IPS-NIHi7 (cell line): ENCODE measurements at regions not wholly inside any gene's neighbourhood (a gene's known extent, or its start where the extent isn't known, plus 50 kb on each side); places are given as distances from the start of the nearest gene placed in this dataset.

Experiments
- DNase-seq: peaks from one replicate; pipeline ENCODE4 v3.0.0; 2012; ENCODE audit warnings: mixed read lengths; ENCODE audit errors: extremely low spot score

DNA sequence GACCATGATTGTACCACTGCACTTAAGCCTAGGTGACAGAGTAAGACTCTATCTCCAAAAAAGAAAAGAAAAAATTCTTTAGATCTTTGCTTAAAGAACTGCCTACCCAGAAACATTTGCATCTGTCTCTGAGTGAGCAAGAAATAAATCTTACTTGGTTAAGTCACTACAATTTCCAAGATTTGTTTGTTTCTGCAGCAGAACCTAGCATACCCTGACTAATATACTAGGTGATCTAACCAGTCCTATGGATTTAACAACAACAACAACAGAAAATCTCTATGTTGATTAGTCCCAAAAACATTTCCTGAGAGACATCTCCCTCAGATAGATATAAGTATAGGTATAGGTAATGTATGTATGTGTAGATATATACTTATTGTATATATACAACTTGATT lies 549.3 kb upstream of the PSMD7 start:
- no peak for DNase-seq

DNA sequence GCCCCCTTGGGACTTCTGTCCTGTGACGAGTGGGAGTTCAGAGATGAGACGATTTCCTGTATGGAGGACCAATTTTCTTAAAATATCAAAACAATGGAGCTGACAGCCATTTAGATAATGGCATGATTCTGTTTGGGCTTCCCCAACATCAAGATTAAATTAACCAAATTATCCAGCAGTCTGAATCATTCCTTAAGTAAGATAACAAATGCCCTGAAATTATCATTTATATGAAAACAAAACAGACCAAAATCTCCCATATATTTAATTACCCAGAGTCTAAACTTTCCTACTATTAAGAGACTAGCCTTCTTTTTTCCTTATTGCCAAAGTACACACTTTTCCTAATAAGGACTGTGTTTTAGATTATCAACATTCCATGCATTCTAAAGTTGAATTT lies 550.1 kb upstream of the PSMD7 start:
- no peak for DNase-seq

DNA sequence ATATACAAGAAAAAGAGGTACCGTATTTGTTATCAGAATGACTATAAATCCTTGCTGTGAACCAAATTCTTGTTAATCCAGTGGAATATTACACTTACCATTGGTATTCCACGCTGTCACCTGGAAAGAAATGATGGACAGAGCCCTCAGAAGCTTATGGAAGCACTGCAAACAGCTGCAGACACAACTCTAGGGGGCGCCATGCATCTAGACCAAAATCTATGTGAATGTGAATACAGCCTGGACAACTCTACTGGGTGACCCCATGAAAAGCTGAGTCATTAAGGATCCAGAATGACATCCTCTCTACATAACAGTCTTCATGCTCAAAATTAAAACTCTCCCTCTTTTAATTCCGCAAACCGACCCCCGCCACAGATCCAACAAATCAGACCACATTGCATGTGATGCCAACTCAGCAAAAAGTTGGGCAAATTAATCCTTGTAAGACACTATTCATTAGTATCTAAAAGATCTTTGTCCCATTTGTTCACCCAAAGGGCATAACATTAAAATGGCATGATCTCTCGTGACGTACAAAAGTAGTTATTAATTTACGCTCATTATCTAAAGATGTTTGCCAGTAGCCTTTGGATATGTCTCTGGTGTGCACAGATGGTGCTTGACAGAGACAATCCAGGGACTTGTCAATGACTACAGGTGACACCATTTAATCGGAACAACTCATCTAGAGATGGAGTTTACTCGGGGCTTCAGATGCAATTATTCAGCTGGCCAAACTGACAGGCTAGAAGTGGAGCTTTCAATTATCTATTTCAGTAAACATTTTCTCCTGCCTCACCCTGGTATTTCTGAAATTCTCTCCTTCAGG lies 552.7 kb upstream of the PSMD7 start:
- DNase-seq = peak; percentile 36

DNA sequence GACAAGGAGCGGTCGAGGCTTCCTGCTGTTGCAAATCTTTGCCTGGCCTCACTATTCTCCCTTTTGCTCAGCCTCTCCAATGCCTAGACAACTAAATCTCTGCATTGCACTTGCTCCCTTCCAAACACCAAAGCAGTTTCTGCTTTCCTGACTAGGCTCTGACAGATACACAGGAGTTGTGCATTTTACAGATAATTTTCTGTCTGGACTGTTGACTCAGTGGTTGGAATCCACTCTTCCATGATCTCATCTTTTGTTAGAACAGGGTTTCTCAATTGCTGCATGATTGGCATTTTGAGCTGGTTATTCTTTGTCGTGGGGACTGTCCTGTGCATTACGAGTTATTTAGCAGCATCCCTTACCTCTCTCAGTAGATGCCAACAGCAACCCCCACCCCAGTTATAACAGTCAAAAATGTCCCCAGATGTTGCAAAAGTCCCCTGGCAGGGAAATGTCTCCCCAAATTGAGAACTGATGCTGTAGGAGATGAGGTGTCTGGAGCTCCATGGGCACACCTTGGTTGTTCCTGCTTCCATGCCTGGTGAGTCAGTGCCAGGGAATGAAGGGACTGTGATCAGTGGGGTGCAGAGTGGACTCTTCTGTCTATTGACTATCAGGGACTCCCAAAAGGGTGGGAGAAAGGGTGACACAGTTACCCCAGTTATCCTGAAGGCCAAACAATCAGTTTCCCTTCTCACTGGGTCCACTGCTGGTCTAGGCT lies 557.4 kb upstream of the PSMD7 start:
- DNase-seq = no peak

DNA sequence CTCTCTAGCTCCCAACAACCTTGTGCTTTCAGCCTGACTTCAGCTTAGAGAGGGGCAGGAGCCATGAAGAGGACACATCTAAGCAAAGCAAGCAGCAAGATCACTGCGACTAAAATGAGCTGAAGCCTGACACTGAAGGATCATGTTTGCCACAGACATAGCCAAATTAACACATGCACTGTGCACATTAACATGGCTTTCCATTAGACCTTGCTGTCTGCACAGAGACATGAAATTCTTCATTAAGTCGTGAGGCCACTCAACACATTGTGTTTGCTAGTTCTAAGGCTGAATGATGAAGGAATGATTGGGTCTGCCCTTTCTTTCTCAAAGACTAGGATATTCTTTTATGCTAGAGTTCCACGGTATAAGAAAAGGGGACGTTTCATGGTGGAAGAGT lies 558.3 kb upstream of the PSMD7 start:
- no peak for DNase-seq

DNA sequence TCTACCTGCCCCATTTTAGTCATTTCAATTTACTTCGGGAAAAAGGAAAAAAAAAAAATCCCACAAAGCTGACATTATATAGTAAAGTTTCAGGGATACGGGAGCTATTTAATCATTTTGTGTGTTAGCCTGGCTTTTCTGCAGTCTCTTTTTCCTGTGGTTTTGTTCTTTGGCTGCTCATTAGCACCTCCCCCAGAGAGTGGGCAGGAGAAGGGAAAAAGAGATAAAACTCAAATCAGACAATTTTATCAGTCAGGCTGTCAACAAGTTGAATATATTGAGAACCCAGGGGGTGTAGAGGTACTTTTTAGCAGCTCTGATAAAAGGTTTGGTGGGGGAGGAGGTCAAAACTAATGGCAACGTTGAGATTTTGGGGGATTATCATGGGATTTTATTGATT lies 559.0 kb upstream of the PSMD7 start:
- no peak for DNase-seq

DNA sequence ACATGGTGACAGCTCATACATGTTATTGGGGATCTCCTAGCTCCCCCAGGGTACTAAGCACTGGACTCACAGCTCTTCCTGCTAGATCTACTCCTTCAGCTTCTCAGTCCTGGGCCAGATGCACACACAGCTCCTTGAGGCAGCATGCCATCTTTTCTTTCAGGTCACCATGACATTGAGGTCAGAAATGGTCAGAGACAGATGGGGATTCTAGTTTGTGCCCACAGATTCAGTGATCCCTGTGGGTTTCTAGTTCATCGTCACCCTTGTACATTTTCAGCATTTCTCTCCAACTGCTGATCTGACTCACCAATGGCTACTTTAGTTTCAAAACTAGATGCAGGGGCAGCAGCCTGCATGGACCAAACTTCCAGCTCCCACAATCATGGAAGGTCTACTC lies 560.7 kb upstream of the PSMD7 start:
- no peak for DNase-seq

DNA sequence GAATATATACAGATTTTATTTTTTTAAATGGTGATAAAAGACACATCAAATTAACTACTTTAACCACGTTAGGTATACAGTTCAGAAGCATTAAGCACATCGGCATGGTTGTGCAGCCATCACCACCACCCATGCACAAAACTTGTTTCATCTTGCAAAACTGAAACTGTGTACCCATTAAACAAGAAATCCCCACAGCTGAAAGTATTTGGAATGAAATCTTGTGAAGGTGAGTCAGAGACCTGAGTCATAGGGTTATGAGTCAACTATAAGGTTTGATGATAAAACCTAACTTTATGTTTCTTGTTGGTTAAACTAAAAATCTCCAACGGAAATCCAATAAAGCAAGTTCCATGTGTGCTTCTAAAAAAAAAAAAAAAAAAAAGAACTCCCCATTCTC lies 561.6 kb upstream of the PSMD7 start:
- DNase-seq = no peak

DNA sequence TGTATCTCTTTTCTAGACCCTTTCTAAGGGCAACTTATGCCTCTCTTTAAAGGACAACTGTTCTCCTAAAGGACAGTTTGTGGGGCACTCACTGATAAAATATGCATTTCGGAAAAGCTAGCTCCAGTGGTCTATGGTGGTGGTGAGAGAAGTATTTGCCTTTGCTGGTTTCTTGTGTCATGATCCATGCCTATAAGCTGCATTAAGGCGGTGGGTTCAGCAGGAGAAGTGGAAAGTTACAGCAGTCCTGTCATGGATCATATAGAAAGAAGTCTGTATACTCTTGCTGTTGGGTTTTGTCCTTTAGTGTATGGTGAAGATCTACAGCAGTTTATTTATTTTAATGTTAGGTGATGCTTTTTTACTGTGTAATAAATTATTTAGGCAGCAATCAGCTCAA lies 563.9 kb upstream of the PSMD7 start:
- DNase-seq = no peak

DNA sequence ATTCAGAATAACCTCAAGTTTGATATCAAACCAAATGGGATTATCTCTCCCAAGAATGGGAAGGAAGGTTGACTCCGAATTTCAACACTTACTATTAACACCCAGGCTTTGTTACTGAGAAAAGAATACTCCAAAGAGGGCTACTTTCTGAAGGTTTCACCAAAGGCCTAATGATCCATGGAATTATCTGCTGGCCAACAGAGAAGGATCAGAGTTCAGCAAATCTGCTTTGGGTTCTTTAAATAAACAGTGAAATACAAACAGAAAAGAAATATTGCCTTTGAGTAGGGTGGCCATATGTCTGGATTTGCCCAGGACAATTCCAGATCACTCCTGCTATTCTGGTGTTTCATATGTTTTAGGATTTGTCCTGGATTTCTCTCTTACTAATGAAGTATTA lies 564.5 kb upstream of the PSMD7 start:
- DNase-seq = no peak

DNA sequence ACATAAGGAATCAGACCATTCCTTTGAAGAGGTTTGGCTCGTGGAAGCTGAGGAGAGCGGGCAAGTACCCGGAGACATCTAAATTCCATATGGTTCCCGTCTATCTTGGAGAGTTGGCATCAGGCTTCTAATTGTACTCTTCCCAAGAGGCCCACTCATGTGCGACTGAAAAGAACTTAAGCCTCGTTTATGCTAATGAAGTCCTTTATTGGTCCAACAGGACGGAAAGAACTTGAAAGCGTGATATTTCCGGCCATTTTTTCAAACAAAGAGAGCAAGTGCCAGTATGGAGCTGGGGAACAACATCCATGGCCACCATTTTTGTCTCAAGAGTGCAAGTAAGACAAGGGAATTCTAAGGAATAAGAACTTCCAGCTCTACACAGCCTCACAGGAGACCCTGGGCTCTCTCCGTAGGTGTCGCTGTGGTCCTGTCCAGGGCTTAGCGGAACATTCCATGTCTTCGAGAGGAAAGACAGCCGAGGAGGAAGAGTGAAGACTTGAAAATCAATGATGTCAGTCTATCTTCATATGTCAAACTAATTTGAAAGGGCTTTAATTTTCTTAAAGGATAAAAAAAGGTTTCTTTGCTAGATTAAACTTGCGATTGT lies 566.0 kb upstream of the PSMD7 start:
- no peak for DNase-seq

DNA sequence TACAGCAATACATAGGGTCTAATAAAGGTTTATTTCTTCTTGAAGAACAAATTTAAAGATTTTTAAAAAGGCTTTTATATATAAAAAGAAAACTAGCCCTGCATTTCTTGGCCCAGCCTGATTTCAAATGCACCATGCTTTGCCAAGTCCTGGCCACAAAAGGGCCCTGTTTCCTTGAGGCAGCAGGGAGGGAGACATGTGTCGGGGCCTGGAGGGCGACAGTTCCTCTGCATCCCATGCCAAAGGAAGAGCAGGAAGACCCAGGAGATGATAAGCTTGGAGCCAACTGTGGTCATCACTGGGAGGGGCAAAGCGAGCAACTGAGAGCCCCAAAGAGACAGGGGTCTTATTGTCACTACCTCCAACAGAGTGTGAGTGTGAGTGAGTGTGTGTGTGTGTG lies 571.5 kb upstream of the PSMD7 start:
- no peak for DNase-seq

DNA sequence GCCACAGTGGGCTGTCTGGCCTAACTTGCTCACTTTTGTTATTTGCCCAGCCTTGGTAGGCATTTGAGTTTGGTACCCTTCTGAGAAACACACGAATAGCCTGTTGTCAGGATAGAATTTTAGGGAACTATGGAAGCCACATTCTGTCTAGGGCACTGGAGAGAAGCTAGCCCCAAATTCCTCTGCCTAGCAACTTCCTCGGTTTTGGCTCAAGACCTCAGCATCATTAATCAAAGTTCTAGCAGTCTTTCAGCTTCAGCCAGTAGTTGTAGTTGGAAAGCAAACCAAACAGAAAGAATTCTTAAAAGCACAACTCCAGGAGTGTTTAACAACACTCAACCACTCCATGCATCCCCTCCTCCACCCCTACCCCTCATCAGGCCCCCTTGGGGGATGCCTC lies 572.1 kb upstream of the PSMD7 start:
- no peak for DNase-seq

DNA sequence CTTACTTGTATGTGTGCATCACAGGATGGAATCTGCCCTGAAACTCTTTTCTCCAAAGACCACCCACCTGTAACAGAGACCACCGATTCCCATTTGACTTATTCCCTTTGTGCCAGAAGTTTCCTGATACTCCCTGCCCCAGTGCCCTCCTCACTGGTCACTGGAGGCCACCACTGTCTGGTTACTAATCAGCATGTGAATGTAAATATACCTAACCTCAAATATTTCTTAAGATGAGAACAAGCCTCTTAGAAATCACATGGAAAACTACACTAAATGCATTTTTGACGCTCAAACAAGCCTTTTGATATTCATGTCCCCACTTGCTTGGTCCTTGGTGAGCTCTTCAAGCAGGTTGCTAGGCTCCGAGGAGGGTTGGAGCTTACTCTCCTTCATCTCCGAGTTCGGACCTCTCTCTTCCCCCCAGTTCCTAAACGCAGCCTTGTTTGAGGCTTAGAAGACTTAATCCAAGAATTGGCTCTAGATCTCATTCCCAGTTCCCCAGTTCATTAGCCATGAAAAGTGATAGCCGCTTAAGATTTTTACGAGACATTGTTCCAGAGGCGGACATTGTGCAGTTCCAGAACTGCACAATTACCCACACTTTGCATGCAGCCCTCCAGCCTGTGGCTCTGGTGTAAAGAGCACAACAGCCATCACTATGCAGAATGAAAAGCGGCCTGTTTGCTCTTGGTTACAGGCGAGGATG lies 579.2 kb upstream of the PSMD7 start:
- no peak for DNase-seq

DNA sequence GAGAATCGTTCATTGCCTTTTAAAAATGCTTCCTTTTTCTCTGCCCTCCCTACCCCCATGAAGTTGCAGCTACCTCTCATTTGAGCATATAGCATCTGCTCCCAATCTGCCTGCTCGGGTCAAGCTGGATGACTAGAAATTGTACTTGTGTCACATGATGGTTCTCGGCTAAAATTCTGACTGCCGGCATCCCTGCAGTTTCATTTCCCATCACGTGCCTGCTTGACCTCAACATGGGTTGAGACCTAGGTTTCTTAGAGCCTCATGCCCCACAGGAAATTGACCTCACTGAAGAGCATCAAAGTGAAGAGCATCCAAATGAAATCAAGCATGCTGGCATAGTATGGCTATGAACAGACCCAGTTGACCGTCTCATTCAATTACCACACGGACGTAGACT lies 581.6 kb upstream of the PSMD7 start:
- DNase-seq = no peak

DNA sequence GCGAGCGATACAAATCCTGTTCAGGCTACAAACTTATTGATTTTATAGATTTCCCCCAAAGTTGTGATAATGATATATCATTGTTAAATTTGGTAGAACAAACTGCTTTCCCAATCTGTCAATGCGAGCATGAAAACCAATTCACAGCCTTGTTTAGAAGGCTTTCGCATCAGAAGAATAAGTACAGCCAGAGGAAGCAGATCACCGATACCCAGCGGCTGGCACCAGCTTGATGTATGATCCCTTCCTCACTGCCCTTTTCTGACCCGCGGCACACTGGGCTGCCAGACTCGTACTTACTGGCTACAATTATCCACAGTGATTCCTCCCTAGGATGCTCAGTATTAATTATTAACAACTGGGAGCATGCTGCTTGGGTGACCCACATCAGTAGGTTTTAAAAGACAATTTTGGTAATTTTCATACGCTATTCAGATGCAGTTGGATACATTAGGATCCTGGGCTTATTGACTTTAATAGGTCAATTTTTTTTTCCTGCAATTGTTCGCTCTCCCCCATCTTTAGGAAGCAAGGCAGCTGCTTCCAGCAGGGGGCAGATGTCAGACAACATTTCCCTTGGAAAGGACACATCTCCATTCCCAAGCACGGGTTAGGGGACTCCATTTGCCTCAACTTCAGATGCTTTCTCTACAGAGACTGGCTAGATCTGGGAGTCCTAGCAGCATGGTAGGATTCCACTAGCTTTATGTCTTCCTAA lies 582.7 kb upstream of the PSMD7 start:
- peak; percentile 68 for DNase-seq

DNA sequence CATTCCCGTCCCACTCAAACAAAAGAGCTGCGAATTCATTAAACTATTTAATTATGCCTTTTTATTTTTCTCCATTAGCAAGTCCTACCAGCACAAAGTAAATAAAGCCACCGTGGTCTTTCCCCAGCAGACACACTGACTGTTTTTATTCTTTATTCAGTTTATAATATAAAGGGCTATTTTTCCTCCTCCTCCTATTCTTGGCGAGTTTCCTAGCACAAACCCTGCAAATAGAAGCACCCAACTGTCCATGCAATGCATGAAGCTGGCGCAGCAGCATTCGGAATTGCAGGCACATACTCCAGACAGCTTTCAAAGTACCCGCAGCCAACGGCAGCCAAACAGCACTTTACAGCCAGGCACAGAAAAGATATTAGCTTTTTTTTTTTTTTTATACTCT lies 583.4 kb upstream of the PSMD7 start:
- DNase-seq = no peak

DNA sequence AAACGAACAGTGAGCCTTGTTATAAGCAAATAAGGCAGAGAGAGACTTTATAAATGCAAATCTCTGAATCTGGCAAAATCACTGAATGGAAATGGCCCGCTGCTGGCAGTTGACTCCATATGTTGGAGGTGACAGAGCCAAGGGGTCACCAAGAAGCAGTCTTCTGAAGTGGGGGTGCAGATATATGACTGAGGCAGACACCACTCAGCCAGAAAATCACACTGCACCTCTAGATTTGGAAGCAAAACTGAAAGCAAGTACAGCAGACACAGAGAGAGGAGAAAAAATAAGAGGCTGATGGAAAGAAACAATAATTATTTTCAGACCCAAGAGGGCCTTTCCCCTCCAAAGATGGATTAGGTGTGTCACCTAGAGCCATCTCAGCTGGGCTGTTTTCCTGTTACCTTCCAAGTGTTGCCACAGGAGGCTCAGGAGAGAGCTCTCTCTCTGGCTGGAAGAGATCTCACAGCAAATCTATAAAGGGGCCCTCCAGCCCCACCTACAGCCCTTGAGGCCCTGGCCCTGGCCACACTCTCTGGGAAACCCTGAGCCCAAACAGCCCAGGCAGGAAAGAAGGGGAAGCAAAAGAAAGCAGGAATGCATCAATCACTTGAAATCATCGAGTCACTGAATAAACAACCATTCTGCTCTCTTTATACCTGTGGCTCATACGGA lies 585.1 kb upstream of the PSMD7 start:
- DNase-seq = peak; percentile 50

DNA sequence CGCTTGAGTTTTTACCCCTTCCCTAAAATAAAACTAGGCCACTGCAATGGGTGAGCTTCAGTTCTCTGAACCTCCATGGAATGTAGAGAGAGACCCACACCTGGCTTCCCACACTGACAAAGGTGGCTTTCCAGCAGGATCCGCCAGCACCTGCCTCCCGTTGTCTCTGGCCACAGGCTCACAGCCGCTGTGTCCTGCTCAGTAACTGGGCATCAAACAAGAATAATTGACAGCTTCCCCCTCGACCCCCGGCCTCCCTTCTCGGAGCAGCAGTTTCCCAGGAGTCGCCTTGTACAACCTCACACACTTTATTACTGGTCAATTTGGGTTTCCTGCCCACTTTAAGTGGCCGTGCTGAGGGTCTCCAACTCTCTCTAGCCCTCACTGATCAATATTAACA lies 586.1 kb upstream of the PSMD7 start:
- DNase-seq = no peak

DNA sequence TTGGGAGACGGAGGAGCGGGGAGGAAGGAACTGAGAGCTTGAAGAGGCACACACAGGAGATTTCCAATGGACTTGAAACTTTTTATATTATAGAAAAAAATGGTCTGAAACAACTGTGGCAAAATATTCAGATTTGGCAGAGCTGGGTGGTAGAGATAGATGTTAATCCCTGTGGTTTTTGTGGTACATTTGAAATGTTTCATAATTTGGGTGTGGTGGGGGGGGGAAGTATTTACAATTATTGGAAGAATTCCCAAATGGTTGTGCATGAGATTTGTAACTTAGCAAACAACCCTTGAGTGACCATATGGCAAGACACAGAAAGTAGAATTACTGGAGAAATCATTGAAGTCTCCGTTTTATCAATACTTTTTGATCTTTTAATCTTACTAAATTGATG lies 588.8 kb upstream of the PSMD7 start:
- DNase-seq = no peak

DNA sequence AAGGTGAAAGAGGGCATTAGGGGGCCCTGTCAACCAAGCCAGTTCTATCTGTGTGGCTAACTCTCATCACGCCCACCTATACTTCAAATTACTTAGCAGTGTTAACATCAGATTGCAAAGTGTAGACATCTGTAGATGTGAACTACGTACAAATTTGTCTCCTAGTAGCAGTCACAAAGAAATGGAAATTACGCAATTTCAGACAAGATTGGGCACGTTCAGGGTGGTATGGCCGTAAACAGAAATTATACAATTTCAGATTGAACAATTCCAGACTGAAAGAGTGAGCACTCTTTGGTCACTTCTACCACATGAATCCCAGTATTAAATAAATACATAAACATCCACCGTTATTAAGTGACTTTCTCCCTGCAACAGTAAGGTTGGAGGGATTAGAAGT lies 592.7 kb upstream of the PSMD7 start:
- DNase-seq = no peak
